GM21737 (cell line): ENCODE measurements at regions not wholly inside any gene's neighbourhood (a gene's known extent, or its start where the extent isn't known, plus 50 kb on each side); places are given as distances from the start of the nearest gene placed in this dataset.

ENCODE experiments used
- ATAC-seq: cut with Tn5 transposase; IDR thresholded peaks from one replicate; pipeline ENCODE4 v1.9.1; 2021; ENCODE audit warnings: mild to moderate bottlenecking, moderate library complexity; ENCODE audit not compliant: unreplicated experiment

- ATAC-seq: no peak
Measured at GRCh38 chr6:112710710-112711109, 363.6 kb downstream of the RFPL4B start.

DNA sequence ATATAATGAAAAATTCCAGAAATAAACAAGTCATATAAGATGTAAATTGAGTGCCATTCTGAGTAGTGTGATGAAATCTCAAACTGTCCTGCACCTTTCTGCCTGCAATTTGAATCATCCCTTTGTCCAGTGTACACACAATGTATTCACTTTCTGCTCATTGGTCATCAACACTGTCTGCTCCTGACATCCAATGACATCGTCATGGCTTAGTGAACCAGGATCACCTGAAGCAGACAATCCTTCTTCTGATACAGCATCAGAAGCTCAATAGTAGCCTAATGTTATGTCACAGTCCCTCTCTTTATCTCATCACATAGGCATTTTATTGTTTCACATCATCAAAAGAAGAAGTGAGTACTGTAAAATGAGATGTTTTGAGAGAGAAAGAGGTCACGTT lies 366.3 kb downstream of the RFPL4B start:
- no peak for ATAC-seq

DNA sequence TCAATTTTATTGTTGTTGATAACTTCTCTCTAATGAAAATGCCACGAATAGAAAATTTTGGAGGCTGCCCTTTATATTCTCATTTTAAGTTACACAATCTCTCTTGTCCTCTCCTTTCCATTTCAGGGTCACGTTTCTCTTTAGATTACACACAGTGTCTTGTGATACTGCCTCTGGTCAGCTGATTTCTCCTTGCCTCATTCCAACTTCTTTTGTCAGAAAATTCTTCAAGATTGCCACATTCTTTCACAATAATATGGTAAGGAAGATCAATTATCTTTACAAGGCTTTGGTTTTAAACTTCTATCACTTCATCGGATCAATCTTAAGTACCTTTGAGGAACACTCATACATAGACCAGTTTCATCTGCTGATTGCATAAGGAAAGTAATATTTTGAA lies 370.3 kb downstream of the RFPL4B start:
- no peak for ATAC-seq

GRCh38 chr6:112717856-112718255 lies 370.7 kb downstream of the RFPL4B start:
- no peak for ATAC-seq

GRCh38 chr6:112725541-112726085 lies 378.5 kb downstream of the RFPL4B start:
- no peak for ATAC-seq

- no peak for ATAC-seq
Measured at GRCh38 chr6:112735129-112735528, 388.0 kb downstream of the RFPL4B start.

GRCh38 chr6:112739766-112740165 lies 392.6 kb downstream of the RFPL4B start:
- ATAC-seq: no peak

DNA sequence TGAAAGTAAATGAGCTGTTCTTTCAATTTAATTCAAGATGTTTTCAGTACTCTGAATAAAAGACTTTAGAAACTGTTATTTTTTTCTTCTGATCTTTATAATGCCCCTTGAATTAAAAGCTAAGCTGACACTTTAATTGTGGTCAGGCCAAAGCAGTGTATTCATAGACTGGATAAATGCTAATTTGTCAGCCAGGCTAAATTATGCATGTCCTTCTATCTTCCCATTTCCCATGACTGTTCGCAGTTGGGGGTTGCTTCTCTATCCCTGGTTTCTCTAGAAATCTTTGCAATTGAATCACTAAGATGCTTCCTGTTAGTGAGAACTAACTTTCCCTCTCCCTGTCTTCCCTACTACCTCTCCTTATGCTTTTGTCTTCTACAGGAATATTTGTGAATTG lies 396.2 kb downstream of the RFPL4B start:
- ATAC-seq: no peak

GRCh38 chr6:112744827-112745226 lies 397.7 kb downstream of the RFPL4B start:
- ATAC-seq: no peak

DNA sequence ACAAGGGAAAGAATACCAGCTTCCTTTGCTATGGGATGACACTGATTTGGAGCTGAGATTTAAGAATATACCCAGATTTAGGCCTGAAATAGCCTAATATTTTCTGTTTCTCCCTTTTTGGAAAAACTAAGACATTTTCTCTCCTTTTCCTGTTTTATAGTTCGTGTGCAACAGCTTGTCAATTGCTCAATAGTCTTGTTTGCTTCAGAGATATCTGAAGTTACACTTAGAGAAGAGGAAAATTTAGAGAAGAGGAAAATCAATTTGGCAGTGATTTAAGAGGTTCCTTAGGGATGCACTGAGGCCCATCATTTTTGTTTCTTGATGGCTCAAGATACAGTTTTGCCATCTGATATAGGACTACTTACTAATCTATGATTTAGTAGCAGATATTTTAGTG lies 398.6 kb downstream of the RFPL4B start:
- no peak for ATAC-seq

GRCh38 chr6:112749673-112750072 lies 402.5 kb downstream of the RFPL4B start:
- no peak for ATAC-seq

- no peak for ATAC-seq
Measured at GRCh38 chr6:112752305-112752704, 405.2 kb downstream of the RFPL4B start.

DNA sequence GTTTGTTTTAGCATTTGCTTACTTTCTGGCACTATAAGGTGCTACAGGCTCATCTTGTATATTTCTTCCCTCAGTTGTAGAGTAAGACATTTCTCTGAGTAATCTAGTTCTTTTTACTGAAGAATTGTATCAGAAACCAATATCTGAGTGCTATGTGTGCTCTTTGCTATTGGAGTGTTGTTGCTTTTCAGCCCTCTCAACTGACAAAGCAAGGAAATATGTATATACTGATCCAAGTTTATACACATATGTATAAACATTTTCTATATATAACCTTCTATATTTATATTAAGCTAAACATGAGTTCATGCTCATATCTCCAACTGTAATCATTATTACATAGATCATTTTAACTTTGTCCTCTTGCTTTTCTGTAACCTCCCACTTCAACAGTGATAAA lies 405.7 kb downstream of the RFPL4B start:
- ATAC-seq: no peak

GRCh38 chr6:112760831-112761230 lies 413.7 kb downstream of the RFPL4B start:
- no peak for ATAC-seq

- ATAC-seq: no peak
Measured at GRCh38 chr6:112761740-112762139, 414.6 kb downstream of the RFPL4B start.

DNA sequence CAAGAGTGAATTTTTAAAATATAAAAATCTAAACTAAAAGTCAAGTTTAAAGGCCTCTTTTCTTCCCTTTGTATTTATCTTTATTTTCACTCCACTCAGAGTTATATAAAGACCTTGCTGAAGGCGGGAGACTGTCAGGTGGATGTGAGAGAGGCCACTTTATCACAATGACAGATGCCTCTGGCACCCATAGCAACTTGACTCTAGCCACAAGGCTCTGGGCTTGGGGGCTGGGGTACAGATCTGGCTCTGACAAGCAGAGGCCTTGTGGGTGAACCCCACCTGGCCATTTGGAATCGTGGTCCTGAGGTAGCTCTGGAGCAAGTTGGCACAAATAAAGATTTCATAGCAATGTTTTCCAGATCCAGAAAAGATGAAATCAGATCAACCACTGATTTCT lies 417.2 kb downstream of the RFPL4B start:
- no peak for ATAC-seq

DNA sequence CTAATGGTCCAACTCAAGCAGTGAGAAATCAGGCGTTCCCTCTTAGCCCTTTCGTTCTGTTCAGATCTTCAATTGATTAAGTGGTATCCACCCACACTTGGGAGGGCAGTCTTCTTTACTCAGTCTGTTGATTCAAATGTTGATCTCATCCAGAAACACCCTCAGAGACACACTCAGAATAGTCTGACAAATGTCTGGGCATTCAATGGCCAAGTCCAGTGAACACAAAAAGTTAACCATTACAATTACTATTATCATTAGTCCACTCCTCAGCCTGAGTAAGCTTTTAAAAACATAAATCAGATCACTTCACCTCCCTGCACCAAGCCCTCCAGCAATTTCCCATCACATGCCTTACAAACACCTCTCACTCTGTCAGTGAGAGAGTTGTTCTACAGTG lies 423.2 kb downstream of the RFPL4B start:
- ATAC-seq: no peak

- no peak for ATAC-seq
Measured at GRCh38 chr6:112773187-112773586, 426.1 kb downstream of the RFPL4B start.

GRCh38 chr6:112774319-112774718 lies 427.2 kb downstream of the RFPL4B start:
- no peak for ATAC-seq

GRCh38 chr6:112780498-112781096 lies 433.5 kb downstream of the RFPL4B start:
- ATAC-seq: peak; percentile 79

DNA sequence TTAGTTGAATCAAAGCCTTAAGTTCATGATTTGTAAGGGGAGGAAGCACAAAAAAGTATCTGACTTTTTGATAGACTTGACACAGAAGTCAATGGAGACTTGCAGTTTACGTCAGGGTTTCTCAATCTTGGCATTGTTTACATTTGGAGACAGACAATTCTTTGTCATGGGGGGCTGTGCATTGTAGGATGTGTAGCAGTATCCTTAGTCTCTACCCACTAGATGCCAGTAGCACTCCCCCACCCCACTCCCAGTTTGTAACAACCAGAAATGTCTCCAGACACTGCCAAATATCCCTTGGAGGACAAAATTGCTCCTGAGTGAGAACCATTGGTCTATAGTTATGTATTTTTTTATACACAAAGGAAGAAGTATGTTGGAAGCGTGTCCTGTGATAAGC lies 434.1 kb downstream of the RFPL4B start:
- ATAC-seq: no peak

DNA sequence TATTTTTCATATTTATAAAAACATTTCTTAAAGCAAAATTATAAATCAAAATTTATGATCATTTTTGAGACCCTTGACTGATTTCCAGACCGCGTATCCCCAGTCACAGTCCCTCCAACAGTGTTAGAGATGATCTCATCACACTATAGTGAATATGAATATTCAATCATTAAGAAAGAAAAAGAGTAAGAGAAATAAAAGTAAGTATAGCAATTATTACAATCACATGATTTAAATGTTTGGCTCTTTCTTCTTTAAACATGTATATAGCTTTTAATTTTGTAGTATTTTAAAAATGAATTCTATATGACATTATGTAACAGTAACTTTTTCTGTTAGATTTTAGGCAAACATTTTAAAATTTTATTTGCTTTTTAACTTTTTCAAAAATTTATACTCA lies 438.3 kb downstream of the RFPL4B start:
- ATAC-seq: no peak

GRCh38 chr6:112786801-112787200 lies 439.7 kb downstream of the RFPL4B start:
- ATAC-seq: no peak
